GM12865 (cell line): ENCODE measurements at regions not wholly inside any gene's neighbourhood (a gene's known extent, or its start where the extent isn't known, plus 50 kb on each side); places are given as distances from the start of the nearest gene placed in this dataset.

ENCODE experiments used
- DNase-seq: peaks from one replicate; pipeline ENCODE4 v3.0.0; 2010; ENCODE audit warnings: low read depth
- H3K4me3 ChIP-seq: 2 replicates; pipeline ENCODE4 v1.5.1; 2011; ENCODE audit warnings: mild to moderate bottlenecking, low read depth, low read length, control low read depth
- CTCF ChIP-seq: IDR thresholded peaks from 2 replicates; pipeline ENCODE4 v1.5.1; 2011; ENCODE audit warnings: low read length, control low read depth, low read depth, inconsistent platforms; ENCODE audit not compliant: insufficient read depth; ENCODE audit errors: missing control alignments

DNA sequence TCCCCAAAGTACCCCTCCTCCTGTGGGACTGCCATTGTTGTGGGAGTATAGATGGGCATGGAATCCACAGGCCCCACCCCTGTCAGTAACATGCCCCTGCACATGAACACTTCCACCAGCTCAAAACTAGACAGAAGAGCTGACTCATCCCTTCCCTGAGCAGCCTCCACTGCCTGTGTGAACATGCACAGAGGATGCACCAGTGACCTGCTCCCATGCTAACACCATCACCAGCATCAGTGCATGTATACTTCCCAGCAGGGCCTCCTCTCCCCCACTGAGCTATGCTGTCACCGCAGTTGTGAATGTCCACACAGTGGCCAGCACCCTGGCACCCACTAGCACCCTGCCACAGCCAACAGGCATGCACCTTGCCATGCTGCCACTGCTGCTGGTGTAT is 939.8 kb downstream of the EFNA5 start:
- DNase-seq = peak; percentile 18
- TF ChIP-seq CTCF = no peak
- no peak overlapping the region for H3K4me3 ChIP-seq

GRCh38 chr5:106730506-106730905 is 940.2 kb downstream of the EFNA5 start:
- no peak for TF ChIP-seq CTCF
- no peak for DNase-seq
- H3K4me3 ChIP-seq = no peak overlapping the region

DNA sequence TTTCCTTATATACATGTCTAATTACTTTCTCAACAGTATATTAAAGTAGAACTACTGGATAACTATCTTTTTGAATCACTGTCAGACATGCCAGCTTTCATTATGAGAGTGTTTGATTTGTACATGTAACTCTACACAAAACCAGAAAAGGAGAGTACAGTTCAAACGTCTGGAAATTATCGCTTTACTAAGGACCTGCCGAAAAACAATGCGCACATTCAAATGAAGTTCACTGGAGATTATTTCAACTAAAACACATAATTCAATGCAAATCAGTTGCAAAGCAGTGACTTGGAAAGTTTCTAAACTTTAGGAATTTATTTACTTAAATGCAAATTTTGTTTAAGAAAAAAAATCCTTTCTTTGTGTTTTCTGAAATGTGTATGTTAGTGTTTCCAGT is 942.5 kb downstream of the EFNA5 start:
- DNase-seq = no peak
- H3K4me3 ChIP-seq = no peak overlapping the region
- TF ChIP-seq CTCF = no peak

GRCh38 chr5:106727071-106727470 is 943.7 kb downstream of the EFNA5 start:
- DNase-seq = no peak
- TF ChIP-seq CTCF = no peak
- no peak overlapping the region for H3K4me3 ChIP-seq

- no peak for TF ChIP-seq CTCF
- no peak overlapping the region for H3K4me3 ChIP-seq
- no peak for DNase-seq
Measured at GRCh38 chr5:106720367-106720766, 950.4 kb downstream of the EFNA5 start.

- H3K4me3 ChIP-seq = no peak overlapping the region
- no peak for TF ChIP-seq CTCF
- no peak for DNase-seq
Measured at GRCh38 chr5:106699796-106700195, 970.9 kb downstream of the EFNA5 start.

- DNase-seq = peak; percentile 37
- peak; percentile 12 for TF ChIP-seq CTCF
- no peak overlapping the region for H3K4me3 ChIP-seq
Measured at GRCh38 chr5:106699198-106699597, 971.5 kb downstream of the EFNA5 start.
